Spleen (tissue), 11 donors: ENCODE measurements at regions not wholly inside any gene's neighbourhood (a gene's known extent, or its start where the extent isn't known, plus 50 kb on each side); places are given as distances from the start of the nearest gene placed in this dataset.

Experiments used
- DNase-seq: peaks from one replicate; pipeline ENCODE4 v3.0.0-alpha.2; 2020
- H3K27ac ChIP-seq, 8 donors: fragments of 200-600 bp; sonication (generic) in 7 of 8; 1 replicate in 4 of 8; 2 replicates in 4 of 8; pipeline versions ENCODE4 v1.5.0 to v1.8.0; 2016 to 2021; ENCODE audit warnings: inconsistent platforms in 4 of 8, mild to moderate bottlenecking in 4 of 8, moderate library complexity in 1 of 8
- H3K27me3 ChIP-seq, 7 donors: fragments of 200-600 bp; sonication (generic) in 6 of 7; replicated peaks in 1 of 7; 1 replicate in 4 of 7; 2 replicates in 3 of 7; pipeline versions ENCODE4 v1.5.0 to v1.8.0; 2016 to 2021; ENCODE audit warnings: inconsistent platforms in 3 of 7, mild to moderate bottlenecking in 1 of 7
- H3K36me3 ChIP-seq, 6 donors: fragments of 200-600 bp; sonication (generic) in 5 of 6; 1 replicate in 4 of 6; 2 replicates in 2 of 6; pipeline versions ENCODE4 v1.5.0 to v1.8.0; 2016 to 2021; ENCODE audit warnings: inconsistent platforms in 2 of 6
- H3K4me1 ChIP-seq, 6 donors: fragments of 200-600 bp; sonication (generic) in 5 of 6; 1 replicate in 3 of 6; 2 replicates in 3 of 6; pipeline versions ENCODE4 v1.5.0 to v1.8.0; 2016 to 2021; ENCODE audit warnings: inconsistent platforms in 3 of 6
- H3K4me3 ChIP-seq, 8 donors: fragments of 200-600 bp; sonication (generic) in 7 of 8; 1 replicate in 4 of 8; 2 replicates in 4 of 8; pipeline versions ENCODE4 v1.5.0 to v1.8.0; 2016 to 2021; ENCODE audit warnings: inconsistent platforms in 4 of 8, mild to moderate bottlenecking in 4 of 8, moderate library complexity in 2 of 8
- H3K9me3 ChIP-seq, 8 donors: fragments of 200-600 bp; sonication (generic) in 7 of 8; 1 replicate in 4 of 8; 2 replicates in 4 of 8; pipeline versions ENCODE4 v1.5.0 to v1.8.0; 2016 to 2021; ENCODE audit warnings: inconsistent platforms in 4 of 8
- POLR2A ChIP-seq, 3 donors: fragments of 450-650 bp; IDR thresholded peaks; one replicate each; pipeline ENCODE4 v1.5.1; 2017; ENCODE audit warnings: antibody characterized with exemption in 3 of 3, mild to moderate bottlenecking in 1 of 3
- POLR2AphosphoS5 ChIP-seq, 3 donors: sonication (generic); formaldehyde crosslinking; IDR thresholded peaks; one replicate each; pipeline ENCODE4 v1.5.1; 2017; ENCODE audit warnings: antibody characterized with exemption in 3 of 3
- WGBS, 5 donors: extraction: QIAGEN DNeasy Blood & Tissue Kit in 3 of 5; methylation state at CpG; one replicate each; pipeline versions ENCODE4 v1.1.5 to v1.1.7; 2013 to 2018; 5-methylcytosine and 5-hydroxymethylcytosine counted together
- intact Hi-C: fragments of 100-400 bp; cut with DNase I; formaldehyde crosslinking; loops from one replicate; pipeline ENCODE4 v1.15.0; 2023; ENCODE audit warnings: low total_unique reads
- TF ChIP-seq, protein P1 (sequence below), 11 experiments: fragments of 200-600 bp in 7 of 11; fragments of 450-650 bp in 4 of 11; sonication (generic) in 4 of 11; IDR thresholded peaks in 8 of 11; conservative IDR thresholded peaks in 3 of 11; 1 replicate in 7 of 11; 2 replicates in 4 of 11; pipeline versions ENCODE4 v1.4.0 to v1.8.0; 2016 to 2021; ENCODE audit warnings: antibody characterized with exemption in 11 of 11, inconsistent platforms in 4 of 11, mild to moderate bottlenecking in 1 of 11
- donor health status: healthy with polysubstance abuse.
- donor health status: DM: no; HTN: no; CAD: no; lungs with moderate emphysema.
- donor health status: DM: no; HTN: no; CAD: no.
- donor health status: Bipolar disorder and iron deficiency.
- donor health status: healthy.
- donor health status: DM: no; HTN: no; CAD: no.
- donor health status: DM: yes; HTN: yes; CAD: no.

DNA sequence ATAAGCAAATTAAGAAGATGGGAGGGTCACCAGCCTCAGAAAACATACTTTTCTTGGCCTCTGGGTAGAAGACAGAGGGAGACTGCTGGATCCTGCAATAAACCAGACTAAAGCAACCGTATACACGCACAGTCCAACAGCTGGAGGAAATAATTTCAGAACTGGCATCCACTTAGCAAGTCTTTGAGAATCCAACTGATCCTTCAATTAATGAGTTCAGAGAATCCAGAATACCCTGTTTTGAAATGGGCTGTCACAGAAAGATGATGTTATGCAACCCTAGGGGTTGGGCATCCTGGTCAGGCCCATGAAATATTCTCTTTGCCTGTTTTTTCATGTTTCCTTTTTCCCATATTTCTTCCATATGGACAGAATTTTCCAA lies 134.0 kb upstream of the MAGI3 start:
- Histone ChIP-seq H3K4me1 (no peaks in the 10 kb centered on the region), H3K27ac (no peak overlapping the region), H3K27me3 (peaks cover 0 to 20% (median 0%) of the 10 kb centered on the region in 7 donors), H3K9me3 (no peaks in the 10 kb centered on the region), H3K36me3 (no peaks in the 10 kb centered on the region), H3K4me3 (no peak overlapping the region)
- intact Hi-C loops = no loop called here
- WGBS, 5 donors = 76 to 87% (median 80%) methylated on average over 2 of the region's 2 CpGs
- no peak for TF ChIP-seq POLR2A (IDR thresholded peaks at IDR 0.05)
- TF ChIP-seq, protein P1, sequence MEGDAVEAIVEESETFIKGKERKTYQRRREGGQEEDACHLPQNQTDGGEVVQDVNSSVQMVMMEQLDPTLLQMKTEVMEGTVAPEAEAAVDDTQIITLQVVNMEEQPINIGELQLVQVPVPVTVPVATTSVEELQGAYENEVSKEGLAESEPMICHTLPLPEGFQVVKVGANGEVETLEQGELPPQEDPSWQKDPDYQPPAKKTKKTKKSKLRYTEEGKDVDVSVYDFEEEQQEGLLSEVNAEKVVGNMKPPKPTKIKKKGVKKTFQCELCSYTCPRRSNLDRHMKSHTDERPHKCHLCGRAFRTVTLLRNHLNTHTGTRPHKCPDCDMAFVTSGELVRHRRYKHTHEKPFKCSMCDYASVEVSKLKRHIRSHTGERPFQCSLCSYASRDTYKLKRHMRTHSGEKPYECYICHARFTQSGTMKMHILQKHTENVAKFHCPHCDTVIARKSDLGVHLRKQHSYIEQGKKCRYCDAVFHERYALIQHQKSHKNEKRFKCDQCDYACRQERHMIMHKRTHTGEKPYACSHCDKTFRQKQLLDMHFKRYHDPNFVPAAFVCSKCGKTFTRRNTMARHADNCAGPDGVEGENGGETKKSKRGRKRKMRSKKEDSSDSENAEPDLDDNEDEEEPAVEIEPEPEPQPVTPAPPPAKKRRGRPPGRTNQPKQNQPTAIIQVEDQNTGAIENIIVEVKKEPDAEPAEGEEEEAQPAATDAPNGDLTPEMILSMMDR (IDR thresholded peaks at IDR 0.05 in 8 of 11, conservative IDR thresholded peaks at IDR 0.05 in 3 of 11) = no peak
- TF ChIP-seq POLR2AphosphoS5 (IDR thresholded peaks at IDR 0.05) = no peak
- no peak for DNase-seq

DNA sequence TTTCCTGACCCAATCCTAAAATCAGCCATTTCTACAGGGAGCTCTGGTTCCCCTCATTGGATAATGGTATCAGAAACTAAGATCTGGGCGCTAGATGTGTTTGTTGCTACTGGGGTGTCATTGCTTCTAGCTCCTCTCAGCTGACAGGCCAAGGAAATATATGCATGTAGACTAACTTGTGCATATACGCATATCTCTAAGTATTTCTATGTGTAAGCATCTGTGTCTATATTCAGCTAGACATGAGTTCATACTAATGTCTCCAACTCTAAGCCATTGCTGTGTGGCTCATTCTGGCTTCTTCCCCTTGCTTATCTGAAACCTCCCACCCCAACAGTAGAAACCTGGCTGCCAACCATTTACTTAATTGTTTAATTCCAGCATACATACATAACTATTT lies 130.3 kb upstream of the MAGI3 start:
- Histone ChIP-seq H3K27me3 (peaks cover 0 to 16% (median 0%) of the 10 kb centered on the region in 7 donors), H3K27ac (no peak overlapping the region), H3K4me3 (no peak overlapping the region), H3K4me1 (no peaks in the 10 kb centered on the region), H3K9me3 (no peaks in the 10 kb centered on the region), H3K36me3 (no peaks in the 10 kb centered on the region)
- no peak for TF ChIP-seq POLR2AphosphoS5 (IDR thresholded peaks at IDR 0.05)
- no peak for DNase-seq
- WGBS, 5 donors = 88 to 94% (median 91%) methylated on average over 2 of the region's 2 CpGs
- intact Hi-C loops = no loop called here

- TF ChIP-seq, protein P1 (IDR thresholded peaks at IDR 0.05 in 8 of 11, conservative IDR thresholded peaks at IDR 0.05 in 3 of 11) = no peak
- TF ChIP-seq POLR2AphosphoS5 (IDR thresholded peaks at IDR 0.05) (no peak), POLR2A (IDR thresholded peaks at IDR 0.05) (no peak)
- intact Hi-C loops = no loop called here
- no peak overlapping the region for H3K27ac ChIP-seq
- H3K9me3 ChIP-seq = no peaks in the 10 kb centered on the region
- H3K4me1 ChIP-seq = no peaks in the 10 kb centered on the region
- DNase-seq = no peak
- 79 to 95% (median 81%) methylated on average over 2 of the region's 2 CpGs for WGBS, 5 donors
- H3K27me3 ChIP-seq = peaks cover 0 to 9% (median 0%) of the 10 kb centered on the region in 7 donors
- H3K4me3 ChIP-seq = no peak overlapping the region
- no peaks in the 10 kb centered on the region for H3K36me3 ChIP-seq
These were observed 125.1 kb upstream of the MAGI3 start for GRCh38 chr1:113265196-113265595.

GRCh38 chr1:113266788-113267187 lies 123.5 kb upstream of the MAGI3 start:
- no peaks in the 10 kb centered on the region for H3K9me3 ChIP-seq
- 60 to 81% (median 71%) methylated on average over 6 of the region's 6 CpGs for WGBS, 5 donors
- H3K27me3 ChIP-seq = peaks cover 0 to 5% (median 0%) of the 10 kb centered on the region in 7 donors
- H3K4me1 ChIP-seq = no peaks in the 10 kb centered on the region
- no peaks in the 10 kb centered on the region for H3K36me3 ChIP-seq
- no peak overlapping the region for H3K27ac ChIP-seq
- no peak for TF ChIP-seq POLR2A (IDR thresholded peaks at IDR 0.05)
- no peak for TF ChIP-seq POLR2AphosphoS5 (IDR thresholded peaks at IDR 0.05)
- TF ChIP-seq, protein P1 (IDR thresholded peaks at IDR 0.05 in 8 of 11, conservative IDR thresholded peaks at IDR 0.05 in 3 of 11) = no peak
- no peak for DNase-seq
- no peak overlapping the region for H3K4me3 ChIP-seq
- intact Hi-C loops = no loop called here
